GM12875 (cell line): ENCODE measurements at regions not wholly inside any gene's neighbourhood (a gene's known extent, or its start where the extent isn't known, plus 50 kb on each side); places are given as distances from the start of the nearest gene placed in this dataset.

Experiments
- H3K4me3 ChIP-seq: one replicate; pipeline ENCODE4 v1.5.1; 2011; ENCODE audit warnings: low read depth, low read length, control low read depth
- TF ChIP-seq, protein P1 (sequence below): IDR thresholded peaks from 2 replicates; pipeline ENCODE4 v1.5.1; 2011; ENCODE audit warnings: low read depth, mild to moderate bottlenecking, control low read depth, inconsistent platforms, low read length, moderate library complexity, borderline replicate concordance; ENCODE audit not compliant: insufficient read depth

DNA sequence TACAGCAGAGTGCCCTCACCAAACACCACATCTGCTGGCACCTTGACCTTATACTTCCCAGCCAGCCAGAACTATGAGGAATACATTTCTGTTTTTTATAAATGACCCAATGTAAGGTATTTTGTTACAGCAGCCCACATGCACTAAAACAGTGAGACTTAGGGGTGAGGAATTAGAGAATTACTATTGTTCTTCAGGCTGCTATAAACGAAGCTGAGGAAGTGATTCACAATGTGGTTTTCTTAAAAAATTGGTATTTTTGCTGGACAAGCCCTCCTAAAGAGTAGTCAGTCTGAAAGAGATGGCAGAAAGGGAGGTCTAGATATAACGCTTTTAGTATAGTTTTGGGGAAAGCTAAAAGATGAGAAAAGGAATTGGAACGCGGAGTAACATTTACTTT lies 101.0 kb downstream of the SLITRK6 start:
- TF ChIP-seq, protein P1, sequence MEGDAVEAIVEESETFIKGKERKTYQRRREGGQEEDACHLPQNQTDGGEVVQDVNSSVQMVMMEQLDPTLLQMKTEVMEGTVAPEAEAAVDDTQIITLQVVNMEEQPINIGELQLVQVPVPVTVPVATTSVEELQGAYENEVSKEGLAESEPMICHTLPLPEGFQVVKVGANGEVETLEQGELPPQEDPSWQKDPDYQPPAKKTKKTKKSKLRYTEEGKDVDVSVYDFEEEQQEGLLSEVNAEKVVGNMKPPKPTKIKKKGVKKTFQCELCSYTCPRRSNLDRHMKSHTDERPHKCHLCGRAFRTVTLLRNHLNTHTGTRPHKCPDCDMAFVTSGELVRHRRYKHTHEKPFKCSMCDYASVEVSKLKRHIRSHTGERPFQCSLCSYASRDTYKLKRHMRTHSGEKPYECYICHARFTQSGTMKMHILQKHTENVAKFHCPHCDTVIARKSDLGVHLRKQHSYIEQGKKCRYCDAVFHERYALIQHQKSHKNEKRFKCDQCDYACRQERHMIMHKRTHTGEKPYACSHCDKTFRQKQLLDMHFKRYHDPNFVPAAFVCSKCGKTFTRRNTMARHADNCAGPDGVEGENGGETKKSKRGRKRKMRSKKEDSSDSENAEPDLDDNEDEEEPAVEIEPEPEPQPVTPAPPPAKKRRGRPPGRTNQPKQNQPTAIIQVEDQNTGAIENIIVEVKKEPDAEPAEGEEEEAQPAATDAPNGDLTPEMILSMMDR = no peak
- no peak overlapping the region for H3K4me3 ChIP-seq

DNA sequence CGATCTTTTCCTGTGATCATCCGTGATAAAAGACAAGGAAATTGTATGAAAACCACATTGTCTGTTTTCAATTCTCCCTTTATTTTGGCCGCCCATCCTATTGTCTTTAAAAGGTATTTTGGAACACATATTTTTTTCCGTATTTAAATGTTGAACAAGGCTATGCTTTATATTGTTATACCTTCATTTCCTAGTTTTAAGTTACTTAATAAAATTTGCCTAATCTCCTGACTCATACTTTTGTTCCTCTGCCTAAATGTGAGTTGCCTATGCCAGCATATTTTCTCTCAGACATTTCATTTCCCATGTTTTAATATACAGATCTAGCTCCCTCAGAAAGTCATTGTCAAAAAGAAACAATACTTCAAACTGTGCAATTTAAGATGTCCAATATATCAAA lies 104.2 kb downstream of the SLITRK6 start:
- TF ChIP-seq, protein P1 = no peak
- no peak overlapping the region for H3K4me3 ChIP-seq

DNA sequence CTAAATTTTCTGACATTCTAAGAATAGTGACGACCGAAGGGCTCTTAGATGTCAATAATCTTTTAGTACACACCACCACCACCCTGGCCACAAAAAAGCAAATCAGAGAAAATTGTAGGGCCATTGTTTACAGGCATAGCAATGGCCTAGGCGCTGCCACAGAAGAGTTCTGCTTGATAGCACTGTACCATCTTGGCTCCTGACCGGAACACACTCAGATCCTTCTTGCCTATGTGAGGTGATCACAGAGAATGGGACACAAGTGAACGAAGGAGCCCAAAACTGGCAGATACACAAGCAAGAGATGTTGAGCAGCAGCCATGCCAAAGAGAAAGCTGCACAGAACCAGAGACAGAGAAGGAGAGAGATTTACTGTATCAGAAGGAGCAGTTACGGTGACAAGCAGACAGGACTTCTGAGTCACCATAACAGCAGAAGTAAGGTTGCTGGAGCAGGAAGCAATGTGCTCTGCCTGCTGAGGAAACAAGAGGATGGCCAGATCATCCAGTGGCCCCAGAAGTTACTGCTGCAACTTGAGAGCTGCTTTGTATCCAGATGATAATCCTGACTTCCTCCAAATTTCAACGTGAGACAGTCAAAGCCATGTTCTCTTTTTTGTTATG lies 105.2 kb downstream of the SLITRK6 start:
- H3K4me3 ChIP-seq = no peak overlapping the region
- TF ChIP-seq, protein P1 = no peak

DNA sequence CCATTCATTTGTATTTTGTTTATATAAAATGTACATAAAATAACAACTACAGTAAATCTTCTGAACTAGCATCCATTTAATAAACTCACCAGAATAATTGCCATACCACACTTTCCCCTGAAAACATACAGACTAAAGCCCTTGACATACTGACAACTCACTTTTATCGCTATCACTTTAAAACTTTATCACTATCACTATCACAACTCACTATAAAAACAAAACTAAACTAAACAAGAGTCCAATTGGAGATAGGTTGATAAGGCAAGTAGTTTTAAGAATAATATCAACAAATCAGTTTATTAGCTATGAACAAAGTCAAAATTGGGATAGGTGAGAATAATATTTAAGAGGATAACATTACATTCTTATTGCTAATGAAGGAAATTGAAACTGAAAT lies 108.9 kb downstream of the SLITRK6 start:
- TF ChIP-seq, protein P1 = no peak
- no peak overlapping the region for H3K4me3 ChIP-seq

DNA sequence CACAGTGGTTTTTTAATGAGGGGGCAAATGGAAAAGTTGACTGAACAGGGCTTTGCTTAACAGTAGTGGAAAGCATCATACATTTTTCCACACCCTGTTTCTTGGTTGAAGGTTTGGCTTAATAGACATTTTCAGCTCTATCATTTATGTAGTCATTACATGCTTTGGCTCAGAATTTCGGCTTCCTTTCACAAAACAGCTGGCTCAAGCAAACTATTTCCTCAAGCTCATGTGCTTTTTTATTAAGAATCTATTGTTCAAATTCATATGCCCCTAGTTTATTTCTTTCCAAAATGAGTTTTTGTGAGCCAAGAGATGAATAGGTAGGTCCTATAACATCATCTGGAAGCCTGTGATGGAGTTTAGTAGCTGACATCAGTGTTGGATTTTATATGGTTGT lies 113.8 kb downstream of the SLITRK6 start:
- TF ChIP-seq, protein P1 = no peak
- no peak overlapping the region for H3K4me3 ChIP-seq

DNA sequence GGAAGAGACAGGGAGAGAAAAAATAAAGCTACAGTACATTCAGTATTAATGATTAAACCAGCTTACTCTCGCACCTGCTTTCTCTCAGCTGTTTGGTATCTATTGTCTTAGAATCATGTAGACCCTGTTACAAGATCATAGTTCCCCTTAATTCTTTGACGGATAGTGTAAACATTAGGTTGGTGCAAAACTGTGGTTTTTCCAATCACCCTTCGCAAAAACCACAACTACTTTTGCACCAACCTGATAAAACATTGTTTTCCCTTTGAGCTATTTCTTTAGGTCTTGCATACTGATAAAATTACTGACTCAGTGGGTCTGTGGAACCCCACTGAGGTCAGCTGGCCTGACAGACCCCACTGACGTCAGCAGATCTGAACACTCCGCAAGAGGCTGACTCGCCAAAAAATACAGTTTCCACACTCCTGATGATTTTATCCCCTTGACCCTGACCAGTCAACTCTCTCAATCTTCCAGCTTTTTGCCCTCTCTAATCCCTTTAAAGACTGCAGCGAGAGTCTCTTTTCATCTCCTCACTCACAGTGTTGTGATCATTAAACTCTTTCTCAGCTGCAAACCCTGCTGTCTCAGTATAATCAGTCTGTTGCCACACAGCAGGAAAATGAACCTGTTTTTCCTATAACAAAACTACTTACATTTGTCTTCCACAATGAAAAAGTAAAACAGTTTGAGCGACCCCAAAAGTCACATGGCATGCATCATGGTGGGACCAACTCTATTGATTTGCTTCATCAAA lies 123.9 kb downstream of the SLITRK6 start:
- TF ChIP-seq, protein P1 = no peak
- H3K4me3 ChIP-seq = no peak overlapping the region

DNA sequence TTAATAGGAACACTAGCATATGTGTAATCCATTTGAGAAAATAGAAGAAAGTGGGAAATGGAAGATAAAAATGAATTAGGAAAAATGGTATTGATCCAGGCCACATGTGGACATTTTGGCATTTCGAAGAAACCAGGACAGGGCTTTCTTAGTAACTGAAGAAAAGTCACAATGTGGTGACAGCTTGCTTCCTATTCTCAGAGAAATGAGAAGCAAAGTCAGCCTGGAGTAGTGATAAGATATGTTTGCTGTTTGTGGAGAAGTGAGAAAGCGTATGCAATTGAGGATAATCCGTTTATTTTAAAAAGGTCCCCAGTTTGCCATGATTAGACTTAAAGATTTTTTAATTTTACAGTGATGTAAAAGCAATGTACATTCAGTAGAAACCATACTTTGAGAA lies 127.9 kb downstream of the SLITRK6 start:
- no peak overlapping the region for H3K4me3 ChIP-seq
- TF ChIP-seq, protein P1 = no peak
